Brain microvascular endothelial cell (primary cell): ENCODE measurements at regions not wholly inside any gene's neighbourhood (a gene's known extent, or its start where the extent isn't known, plus 50 kb on each side); places are given as distances from the start of the nearest gene placed in this dataset.

ENCODE experiments used
- DNase-seq: peaks from one replicate; pipeline ENCODE4 v3.0.0-alpha.2; 2020
- H3K27ac ChIP-seq: fragments of 250-450 bp; sonication (Bioruptor Pico); 2 replicates; pipeline ENCODE4 v1.5.1; 2020; ENCODE audit warnings: mild to moderate bottlenecking, moderate library complexity
- H3K27me3 ChIP-seq: fragments of 250-450 bp; sonication (Bioruptor Pico); replicated peaks from 2 replicates; pipeline ENCODE4 v1.5.1; 2020; ENCODE audit warnings: mild to moderate bottlenecking
- H3K36me3 ChIP-seq: fragments of 250-450 bp; sonication (Bioruptor Pico); replicated peaks from 2 replicates; pipeline ENCODE4 v1.5.1; 2020; ENCODE audit warnings: mild to moderate bottlenecking
- H3K4me3 ChIP-seq: 2 replicates; pipeline ENCODE4 v1.5.1; 2011; ENCODE audit warnings: low read depth, mild to moderate bottlenecking, control low read depth, low read length, moderate library complexity
- CTCF ChIP-seq: IDR thresholded peaks from 2 replicates; pipeline ENCODE4 v1.5.1; 2011; ENCODE audit warnings: low read depth, mild to moderate bottlenecking, moderate library complexity, low read length, control low read depth, inconsistent platforms; ENCODE audit errors: missing control alignments
- in situ Hi-C: cut with HindIII; loops from 2 replicates; pipeline ENCODE4 v1.10.0; 2017; ENCODE audit warnings: low sequenced_read_pairs, low pct_ligation_motif_present

GRCh38 chr10:91023700-91024398, 103.0 kb upstream of the ANKRD1 start:
- Histone ChIP-seq H3K4me3 (no peak overlapping the region), H3K27me3 (no peaks in the 10 kb centered on the region), H3K36me3 (no peaks in the 10 kb centered on the region), H3K27ac (no peak overlapping the region)
- in situ Hi-C loops, result no loop called here
- TF ChIP-seq CTCF, result no peak
- DNase-seq, result no peak

GRCh38 chr10:91024541-91024940, 103.7 kb upstream of the ANKRD1 start:
- Histone ChIP-seq H3K4me3 (no peak overlapping the region), H3K27me3 (no peaks in the 10 kb centered on the region), H3K27ac (no peak overlapping the region), H3K36me3 (no peaks in the 10 kb centered on the region)
- no peak for DNase-seq
- in situ Hi-C loops, result no loop called here
- no peak for TF ChIP-seq CTCF

GRCh38 chr10:91032611-91033206, 111.8 kb upstream of the ANKRD1 start:
- Histone ChIP-seq H3K4me3 (no peak overlapping the region), H3K36me3 (no peaks in the 10 kb centered on the region), H3K27me3 (no peaks in the 10 kb centered on the region), H3K27ac (no peak overlapping the region)
- TF ChIP-seq CTCF, result no peak
- in situ Hi-C loops, result no loop called here
- DNase-seq, result no peak

- in situ Hi-C loops, result no loop called here
- H3K27ac ChIP-seq, result no peak overlapping the region
- TF ChIP-seq CTCF, result no peak
These were observed 112.5 kb upstream of the ANKRD1 start for GRCh38 chr10:91033324-91033950.

GRCh38 chr10:91034042-91034441, 113.2 kb upstream of the ANKRD1 start:
- H3K27ac ChIP-seq, result no peak overlapping the region
- H3K36me3 ChIP-seq, result no peaks in the 10 kb centered on the region
- DNase-seq, result no peak
- TF ChIP-seq CTCF, result no peak
- H3K27me3 ChIP-seq, result no peaks in the 10 kb centered on the region
- in situ Hi-C loops, result no loop called here
- H3K4me3 ChIP-seq, result no peak overlapping the region

More at GRCh38 chr10:91033324-91033950, 112.5 kb upstream of the ANKRD1 start:
- Histone ChIP-seq H3K27me3 (no peaks in the 10 kb centered on the region), H3K4me3 (no peak overlapping the region), H3K36me3 (no peaks in the 10 kb centered on the region)
- DNase-seq, result no peak
